Gastroesophageal sphincter (tissue), 4 donors: ENCODE measurements at regions not wholly inside any gene's neighbourhood (a gene's known extent, or its start where the extent isn't known, plus 50 kb on each side); places are given as distances from the start of the nearest gene placed in this dataset.
A peak's percentile ranks its signal among the peaks of the same experiment; 100 is the strongest.

ENCODE experiments used
- ATAC-seq: fragments of 150-250 bp; one replicate; pipeline ENCODE4 v1.9.1; 2016; ENCODE audit warnings: mild to moderate bottlenecking, moderate library complexity
- H3K27ac ChIP-seq, 4 donors: fragments of 200-600 bp; sonication (generic) in 3 of 4; 1 replicate in 3 of 4; 2 replicates in 1 of 4; pipeline ENCODE4 v1.5.1; 2016 to 2019
- H3K27me3 ChIP-seq: fragments of 200-600 bp; sonication (generic); one replicate; pipeline ENCODE4 v1.5.1; 2019
- H3K36me3 ChIP-seq, 2 donors: fragments of 200-600 bp; sonication (generic); one replicate each; pipeline ENCODE4 v1.5.1; 2019; ENCODE audit warnings: control low read depth in 1 of 2
- H3K4me1 ChIP-seq, 3 donors: fragments of 200-600 bp; sonication (generic); 1 replicate in 2 of 3; 2 replicates in 1 of 3; pipeline ENCODE4 v1.5.1; 2016 to 2019; ENCODE audit warnings: control low read depth in 2 of 3
- H3K4me3 ChIP-seq, 2 donors: fragments of 200-600 bp; sonication (generic); one replicate each; pipeline ENCODE4 v1.5.1; 2019; ENCODE audit warnings: mild to moderate bottlenecking in 1 of 2, moderate library complexity in 1 of 2
- H3K9me3 ChIP-seq, 3 donors: fragments of 200-600 bp; sonication (generic); one replicate each; pipeline ENCODE4 v1.5.1; 2017 to 2019; ENCODE audit warnings: control low read depth in 2 of 3
- CTCF ChIP-seq, 4 experiments: fragments of 200-600 bp in 2 of 4; fragments of 450-650 bp in 2 of 4; sonication (generic) in 1 of 4; IDR thresholded peaks; one replicate each; pipeline ENCODE4 v1.5.1; 2017 to 2019; ENCODE audit warnings: antibody characterized with exemption in 4 of 4, mild to moderate bottlenecking in 2 of 4, moderate library complexity in 2 of 4
- EP300 ChIP-seq: sonication (generic); formaldehyde crosslinking; IDR thresholded peaks from one replicate; pipeline ENCODE4 v1.6.1; 2017; ENCODE audit warnings: antibody characterized with exemption, mild to moderate bottlenecking
- POLR2A ChIP-seq, 2 donors: fragments of 450-650 bp; IDR thresholded peaks; one replicate each; pipeline ENCODE4 v1.6.1; 2017; ENCODE audit warnings: antibody characterized with exemption in 2 of 2, mild to moderate bottlenecking in 2 of 2, moderate library complexity in 1 of 2
- POLR2AphosphoS5 ChIP-seq: sonication (generic); formaldehyde crosslinking; IDR thresholded peaks from one replicate; pipeline ENCODE4 v1.6.1; 2017; ENCODE audit warnings: antibody characterized with exemption
- WGBS, 2 donors: methylation state at CpG; one replicate each; pipeline ENCODE4 v1.1.5; 2018; ENCODE audit warnings: low coverage in 1 of 2; 5-methylcytosine and 5-hydroxymethylcytosine counted together

DNA sequence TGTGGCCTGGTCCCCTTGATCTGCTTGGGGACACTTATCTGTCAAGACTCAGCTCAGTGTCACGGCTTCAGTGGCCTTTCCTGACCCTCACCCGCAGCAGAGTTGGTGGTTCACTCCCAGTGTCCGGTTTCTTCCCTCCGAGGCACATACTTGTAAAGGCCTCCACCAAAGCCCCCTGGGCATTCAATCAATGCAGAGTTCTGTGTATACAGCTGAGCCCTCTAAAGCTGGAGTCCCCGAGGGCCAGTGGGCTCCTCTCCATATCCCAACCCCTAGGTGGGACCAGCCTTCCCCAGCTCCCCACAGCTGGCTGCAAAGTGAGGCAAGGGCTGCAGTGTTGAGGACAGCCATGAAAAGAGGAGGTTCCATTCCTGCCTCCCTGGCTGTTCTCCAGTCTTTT is 70.9 kb upstream of the RGMA start:
- ATAC-seq, result no peak
- Histone ChIP-seq H3K36me3 (no peaks in the 10 kb centered on the region), H3K27me3 (no peaks in the 10 kb centered on the region), H3K27ac (no peak overlapping the region), H3K9me3 (peaks cover 0 to 7% (median 0%) of the 10 kb centered on the region in 3 donors), H3K4me1 (no peaks in the 10 kb centered on the region), H3K4me3 (no peak overlapping the region)
- TF ChIP-seq EP300 (no peak), POLR2AphosphoS5 (no peak), POLR2A (IDR thresholded peaks at IDR 0.05) (no peak), CTCF (IDR thresholded peaks at IDR 0.05) (no peak)
- WGBS, 2 donors, result 75 to 80% methylated on average over 4 of the region's 5 CpGs

GRCh38 chr15:93158097-93158900 is 69.3 kb upstream of the RGMA start:
- WGBS, 2 donors, result 82 to 97% methylated on average over 6 to 9 of the region's 13 CpGs
- no peaks in the 10 kb centered on the region for H3K27me3 ChIP-seq

DNA sequence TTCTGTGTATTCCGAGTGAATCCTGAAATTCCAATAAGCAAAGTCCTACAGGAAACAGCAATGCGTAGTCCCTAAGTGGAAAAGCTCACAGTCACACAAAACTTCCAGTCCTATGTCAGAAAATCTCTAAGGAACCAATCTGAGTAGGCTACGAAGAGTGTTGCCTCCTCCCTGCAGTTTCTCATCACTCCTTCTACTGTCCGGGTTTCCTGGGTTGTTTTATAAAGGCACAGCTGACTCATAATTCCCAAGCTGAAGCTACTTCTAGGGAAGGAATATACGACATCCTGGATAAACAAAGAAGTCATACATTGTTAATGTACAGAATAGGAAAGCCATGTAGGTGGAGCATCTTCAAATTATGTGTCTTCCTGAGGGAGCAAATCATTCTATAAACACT is 65.7 kb upstream of the RGMA start:
- peak overlapping the region in 1 of 4 donors; percentile 4 for H3K27ac ChIP-seq
- TF ChIP-seq EP300, result no peak
- TF ChIP-seq POLR2A (IDR thresholded peaks at IDR 0.05), result no peak
- TF ChIP-seq POLR2AphosphoS5, result no peak
- no peak for TF ChIP-seq CTCF (IDR thresholded peaks at IDR 0.05)

More at GRCh38 chr15:93158097-93158900, 69.3 kb upstream of the RGMA start:
- Histone ChIP-seq H3K4me1 (peaks cover 0 to 7% (median 0%) of the 10 kb centered on the region in 3 donors), H3K9me3 (peaks cover 0 to 7% (median 0%) of the 10 kb centered on the region in 3 donors), H3K27ac (no peak overlapping the region), H3K4me3 (no peak overlapping the region), H3K36me3 (no peaks in the 10 kb centered on the region)
- no peak for TF ChIP-seq EP300
- TF ChIP-seq CTCF (IDR thresholded peaks at IDR 0.05), result no peak
- no peak for TF ChIP-seq POLR2AphosphoS5
- no peak for TF ChIP-seq POLR2A (IDR thresholded peaks at IDR 0.05)
- no peak for ATAC-seq

DNA sequence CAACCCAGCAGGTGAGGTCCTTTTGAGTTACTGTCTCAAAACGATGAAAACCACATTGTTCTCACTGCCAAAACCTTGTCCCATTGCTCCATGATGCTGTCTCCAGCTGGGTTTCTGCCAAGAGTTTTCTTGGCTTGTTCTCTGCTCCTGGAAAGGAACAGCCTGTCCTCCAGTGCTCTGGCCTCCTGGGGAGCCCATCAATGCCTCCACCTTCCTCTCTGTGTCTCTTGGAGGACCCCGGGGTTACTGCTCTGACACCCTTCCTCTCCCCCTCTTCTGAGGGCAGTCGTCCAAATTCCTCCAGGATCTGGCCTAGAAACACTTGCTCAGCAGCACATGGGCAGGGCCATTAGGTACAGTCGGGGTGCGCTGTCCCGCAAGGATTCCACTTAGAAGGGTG is 63.9 kb upstream of the RGMA start:
- Histone ChIP-seq H3K4me1 (peaks cover 0 to 36% (median 8%) of the 10 kb centered on the region in 3 donors), H3K36me3 (no peaks in the 10 kb centered on the region), H3K9me3 (peaks cover 0 to 7% (median 0%) of the 10 kb centered on the region in 3 donors), H3K27me3 (no peaks in the 10 kb centered on the region), H3K27ac (peak overlapping the region in 2 of 4 donors; percentile 51 to 60), H3K4me3 (no peak overlapping the region)
- 27% methylated on average over 5 of the region's 6 CpGs; no CpG with 5 or more reads in 1 of the 2 donors for WGBS, 2 donors
- ATAC-seq, result peak; percentile 88
- no peak for TF ChIP-seq POLR2A (IDR thresholded peaks at IDR 0.05)
- TF ChIP-seq POLR2AphosphoS5, result peak; percentile 62
- no peak for TF ChIP-seq CTCF (IDR thresholded peaks at IDR 0.05)
- TF ChIP-seq EP300, result no peak

More for the DNA sequence above, 65.7 kb upstream of the RGMA start:
- no peak overlapping the region for H3K4me3 ChIP-seq
- no peaks in the 10 kb centered on the region for H3K36me3 ChIP-seq
- no peaks in the 10 kb centered on the region for H3K27me3 ChIP-seq
- 50 to 57% methylated on average over 2 to 5 of the region's 5 CpGs for WGBS, 2 donors
- H3K4me1 ChIP-seq, result peaks cover 0 to 36% (median 8%) of the 10 kb centered on the region in 3 donors
- no peak for ATAC-seq
- peaks cover 0 to 7% (median 0%) of the 10 kb centered on the region in 3 donors for H3K9me3 ChIP-seq

DNA sequence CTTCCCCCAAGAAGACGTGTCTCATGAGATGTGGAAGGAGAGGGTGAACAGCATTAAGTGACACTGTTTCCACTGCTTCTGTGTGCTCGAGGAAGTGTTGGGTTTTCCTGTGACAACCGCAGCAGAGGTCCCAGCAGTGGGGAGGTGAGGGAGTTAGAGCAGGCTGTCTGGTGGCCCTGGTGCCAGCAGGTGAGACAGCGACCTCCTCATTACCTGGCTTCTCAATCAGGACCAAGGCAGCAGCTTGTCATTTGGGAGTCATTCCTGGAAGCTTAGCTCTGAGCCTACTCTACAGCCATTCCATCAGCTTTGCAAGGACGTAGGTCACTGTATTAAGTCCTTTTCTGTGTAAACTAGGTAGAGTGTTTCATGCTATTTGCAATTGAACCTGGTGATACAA is 63.3 kb upstream of the RGMA start:
- 80 to 100% methylated on average over 1 to 2 of the region's 5 CpGs for whole genome bisulfite sequencing, 2 donors
- H3K36me3 ChIP-seq, result no peaks in the 10 kb centered on the region
- H3K9me3 ChIP-seq, result peaks cover 0 to 7% (median 0%) of the 10 kb centered on the region in 3 donors
- no peaks in the 10 kb centered on the region for H3K27me3 ChIP-seq
- TF ChIP-seq POLR2A (IDR thresholded peaks at IDR 0.05) (no peak), EP300 (no peak), POLR2AphosphoS5 (no peak), CTCF (IDR thresholded peaks at IDR 0.05) (no peak)
- H3K27ac ChIP-seq, result peak overlapping the region in 2 of 4 donors; percentile 51 to 60
- H3K4me3 ChIP-seq, result no peak overlapping the region
- no peak for ATAC-seq
- H3K4me1 ChIP-seq, result peaks cover 0 to 36% (median 8%) of the 10 kb centered on the region in 3 donors
